ENCODE measurements at regions not wholly inside any gene's neighbourhood (a gene's known extent, or its start where the extent isn't known, plus 50 kb on each side); places are given as distances from the start of the nearest gene placed in this dataset.

DNA sequence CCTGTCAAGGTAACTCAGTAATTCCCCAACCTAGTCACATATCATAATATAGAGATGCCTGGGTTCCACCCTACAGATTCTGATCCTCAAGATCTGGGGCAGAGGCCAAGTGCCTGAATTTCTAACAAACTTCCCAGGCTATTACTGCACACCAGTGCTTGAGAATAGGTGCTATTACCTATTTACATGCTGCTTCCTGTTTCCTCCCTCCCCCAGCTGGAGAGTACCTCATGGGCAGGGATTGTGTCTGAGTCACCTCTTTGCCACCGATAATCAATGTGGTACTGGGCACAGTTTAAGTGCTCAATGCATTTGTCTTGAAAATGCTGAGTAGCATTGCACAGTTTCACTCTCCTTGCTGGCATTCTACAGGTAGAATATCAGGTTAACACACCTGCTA lies 582.2 kb upstream of the CADM1 start:
- H3K27me3 ChIP-seq = no peaks in the 10 kb centered on the region

DNA sequence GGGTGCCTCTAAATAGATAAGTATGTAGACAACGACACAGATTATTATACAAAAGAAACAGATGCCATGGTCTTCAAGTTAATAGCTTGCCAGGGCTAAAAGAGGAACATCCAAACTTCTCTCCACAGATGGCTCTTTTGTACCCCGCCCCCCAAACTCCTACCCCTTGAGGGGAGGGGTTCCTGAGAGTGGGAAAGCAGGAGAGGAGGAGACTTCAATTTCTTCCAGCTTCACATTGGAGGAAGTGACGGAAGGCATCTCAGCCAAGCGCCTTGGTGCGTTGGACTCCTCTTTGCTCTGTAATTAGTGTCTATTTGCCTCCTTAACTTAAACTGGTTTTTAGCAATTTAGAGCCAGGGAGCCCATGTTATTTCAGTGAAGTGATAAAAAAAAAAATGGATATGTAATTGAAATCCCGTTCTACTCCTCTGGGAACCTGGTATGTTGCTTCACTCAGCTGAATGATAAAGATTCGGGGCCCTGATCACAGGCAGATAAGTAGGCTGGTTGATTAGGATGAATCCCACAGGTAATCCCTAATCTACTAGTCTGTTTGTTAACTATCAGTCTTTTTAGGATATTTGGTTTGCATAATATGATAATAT lies 580.9 kb upstream of the CADM1 start:
- Histone ChIP-seq H3K27me3 (no peaks in the 10 kb centered on the region), H3K9me3 (no peaks in the 10 kb centered on the region), H3K4me3 (no peak overlapping the region), H3K4me1 (no peaks in the 10 kb centered on the region), H3K36me3 (no peaks in the 10 kb centered on the region), H3K27ac (no peak overlapping the region)
- TF ChIP-seq, protein P1, sequence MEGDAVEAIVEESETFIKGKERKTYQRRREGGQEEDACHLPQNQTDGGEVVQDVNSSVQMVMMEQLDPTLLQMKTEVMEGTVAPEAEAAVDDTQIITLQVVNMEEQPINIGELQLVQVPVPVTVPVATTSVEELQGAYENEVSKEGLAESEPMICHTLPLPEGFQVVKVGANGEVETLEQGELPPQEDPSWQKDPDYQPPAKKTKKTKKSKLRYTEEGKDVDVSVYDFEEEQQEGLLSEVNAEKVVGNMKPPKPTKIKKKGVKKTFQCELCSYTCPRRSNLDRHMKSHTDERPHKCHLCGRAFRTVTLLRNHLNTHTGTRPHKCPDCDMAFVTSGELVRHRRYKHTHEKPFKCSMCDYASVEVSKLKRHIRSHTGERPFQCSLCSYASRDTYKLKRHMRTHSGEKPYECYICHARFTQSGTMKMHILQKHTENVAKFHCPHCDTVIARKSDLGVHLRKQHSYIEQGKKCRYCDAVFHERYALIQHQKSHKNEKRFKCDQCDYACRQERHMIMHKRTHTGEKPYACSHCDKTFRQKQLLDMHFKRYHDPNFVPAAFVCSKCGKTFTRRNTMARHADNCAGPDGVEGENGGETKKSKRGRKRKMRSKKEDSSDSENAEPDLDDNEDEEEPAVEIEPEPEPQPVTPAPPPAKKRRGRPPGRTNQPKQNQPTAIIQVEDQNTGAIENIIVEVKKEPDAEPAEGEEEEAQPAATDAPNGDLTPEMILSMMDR (IDR thresholded peaks at IDR 0.05) = no peak
- no peak for TF ChIP-seq POLR2A (IDR thresholded peaks at IDR 0.05)
- no peak for DNase-seq

More for the DNA sequence above, 582.2 kb upstream of the CADM1 start:
- DNase-seq = no peak
- H3K4me1 ChIP-seq = no peaks in the 10 kb centered on the region
- H3K4me3 ChIP-seq = no peak overlapping the region
- no peaks in the 10 kb centered on the region for H3K36me3 ChIP-seq
- TF ChIP-seq, protein P1 (IDR thresholded peaks at IDR 0.05) = no peak
- no peak for TF ChIP-seq POLR2A (IDR thresholded peaks at IDR 0.05)
- H3K27ac ChIP-seq = no peak overlapping the region
- H3K9me3 ChIP-seq = no peaks in the 10 kb centered on the region

DNA sequence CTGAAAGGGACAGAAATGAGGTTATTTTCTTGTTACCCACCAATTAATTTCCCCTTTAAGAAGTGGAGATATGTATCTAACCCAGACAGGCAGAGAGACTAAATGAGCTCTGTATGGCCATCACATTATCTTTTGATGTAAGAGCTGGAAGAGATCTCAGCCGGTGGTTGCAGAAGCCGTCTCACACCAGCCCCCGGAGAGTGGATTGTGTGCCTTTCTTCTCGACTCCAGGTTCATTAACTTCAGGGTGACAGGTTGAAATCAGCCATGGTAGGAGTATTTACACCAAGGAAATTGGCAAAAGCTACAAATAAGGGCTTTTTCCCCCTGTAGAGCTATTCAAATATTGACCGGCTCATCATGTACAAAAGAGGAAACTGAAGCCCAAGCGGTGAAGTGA lies 580.3 kb upstream of the CADM1 start:
- H3K9me3 ChIP-seq = no peaks in the 10 kb centered on the region
- no peaks in the 10 kb centered on the region for H3K36me3 ChIP-seq
- no peaks in the 10 kb centered on the region for H3K4me1 ChIP-seq
- H3K4me3 ChIP-seq = no peak overlapping the region
- no peak overlapping the region for H3K27ac ChIP-seq
- H3K27me3 ChIP-seq = no peaks in the 10 kb centered on the region
- TF ChIP-seq POLR2A (IDR thresholded peaks at IDR 0.05) = no peak
- TF ChIP-seq, protein P1 (IDR thresholded peaks at IDR 0.05) = no peak
- DNase-seq = no peak

DNA sequence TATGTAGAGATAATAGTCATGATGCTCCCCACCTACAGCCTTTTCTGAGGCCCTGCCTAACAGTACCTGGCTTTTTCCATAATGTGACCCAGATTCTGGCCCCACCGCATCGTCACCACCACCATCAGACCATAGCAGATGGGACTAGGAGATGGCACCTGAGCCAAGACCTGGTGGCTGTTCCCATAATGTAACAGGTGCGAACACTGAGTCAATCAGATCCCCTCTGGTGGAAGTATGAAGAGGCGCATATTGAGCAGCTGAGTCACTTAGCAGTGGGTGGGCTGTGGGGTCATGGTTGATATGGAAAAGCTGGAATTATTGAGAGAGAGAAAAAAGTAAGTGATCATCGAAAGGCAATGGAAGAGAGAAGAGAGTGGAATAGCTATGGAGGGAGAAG lies 578.0 kb upstream of the CADM1 start:
- H3K36me3 ChIP-seq = no peaks in the 10 kb centered on the region
- H3K4me3 ChIP-seq = no peak overlapping the region
- no peak for DNase-seq
- H3K9me3 ChIP-seq = no peaks in the 10 kb centered on the region
- no peak overlapping the region for H3K27ac ChIP-seq
- TF ChIP-seq, protein P1 (IDR thresholded peaks at IDR 0.05) = no peak
- TF ChIP-seq POLR2A (IDR thresholded peaks at IDR 0.05) = no peak
- H3K27me3 ChIP-seq = no peaks in the 10 kb centered on the region
- no peaks in the 10 kb centered on the region for H3K4me1 ChIP-seq

DNA sequence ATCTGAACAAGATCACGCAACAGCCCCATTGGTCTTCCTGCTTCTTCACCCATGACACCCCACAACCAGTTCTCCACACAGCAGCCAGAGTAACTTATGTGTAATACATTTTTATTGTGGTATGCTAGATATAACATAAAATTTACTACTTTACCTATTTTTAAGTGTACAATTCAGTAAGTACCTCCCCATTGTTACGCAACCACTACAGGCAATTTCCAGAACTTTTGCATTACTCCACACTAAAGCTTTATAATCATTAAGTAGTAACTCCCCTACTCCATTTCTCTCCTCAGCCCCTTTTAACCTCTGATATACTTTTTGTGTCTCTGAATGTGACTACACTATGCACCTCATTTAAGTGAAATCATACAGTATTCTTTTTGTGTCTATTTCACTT lies 575.4 kb upstream of the CADM1 start:
- Histone ChIP-seq H3K27ac (no peak overlapping the region), H3K36me3 (no peaks in the 10 kb centered on the region), H3K4me3 (no peak overlapping the region), H3K4me1 (no peaks in the 10 kb centered on the region), H3K27me3 (no peaks in the 10 kb centered on the region), H3K9me3 (no peaks in the 10 kb centered on the region)
- no peak for TF ChIP-seq POLR2A (IDR thresholded peaks at IDR 0.05)
- TF ChIP-seq, protein P1 (IDR thresholded peaks at IDR 0.05) = no peak
- no peak for DNase-seq

DNA sequence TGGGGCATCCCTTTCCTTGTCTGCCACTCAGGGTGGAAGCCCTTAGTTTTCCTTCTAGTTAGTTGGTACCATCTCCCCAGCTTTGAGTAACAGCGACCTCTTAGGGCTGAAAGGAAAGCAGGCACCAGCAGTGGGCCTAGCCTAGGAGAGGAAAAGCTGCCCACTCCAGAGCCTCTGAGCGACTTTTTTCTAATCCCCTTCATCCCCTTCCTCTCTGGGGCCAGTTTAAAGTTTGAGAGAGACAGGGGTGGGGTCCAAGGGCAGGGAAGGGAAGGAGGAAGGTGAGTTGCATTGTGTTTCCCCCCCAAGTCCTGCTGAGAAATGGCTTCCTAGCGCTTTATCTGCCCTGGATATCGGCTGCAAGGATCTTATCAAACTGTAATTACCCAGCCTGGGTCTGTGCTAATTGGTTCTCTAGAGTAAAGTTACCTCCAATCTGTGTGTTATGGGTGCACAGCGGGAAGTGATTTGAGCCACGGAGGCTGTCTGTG lies 573.9 kb upstream of the CADM1 start:
- no peak for TF ChIP-seq POLR2A (IDR thresholded peaks at IDR 0.05)
- TF ChIP-seq, protein P1 (IDR thresholded peaks at IDR 0.05) = no peak
- DNase-seq = no peak
- no peaks in the 10 kb centered on the region for H3K9me3 ChIP-seq
- no peak overlapping the region for H3K27ac ChIP-seq
- no peaks in the 10 kb centered on the region for H3K4me1 ChIP-seq
- no peaks in the 10 kb centered on the region for H3K27me3 ChIP-seq
- no peaks in the 10 kb centered on the region for H3K36me3 ChIP-seq
- H3K4me3 ChIP-seq = no peak overlapping the region
